Activated T-cell treated with anti-CD3 and anti-CD28 coated beads, Interleukin-2, amount 50 U/mL, for 48 hours (primary cell): ENCODE measurements at regions not wholly inside any gene's neighbourhood (a gene's known extent, or its start where the extent isn't known, plus 50 kb on each side); places are given as distances from the start of the nearest gene placed in this dataset.
A peak's percentile ranks its signal among the peaks of the same experiment; 100 is the strongest.

Experiments
- DNase-seq, 2 experiments: peaks; one replicate each; pipeline ENCODE4 v3.0.0-alpha.2; 2020

DNA sequence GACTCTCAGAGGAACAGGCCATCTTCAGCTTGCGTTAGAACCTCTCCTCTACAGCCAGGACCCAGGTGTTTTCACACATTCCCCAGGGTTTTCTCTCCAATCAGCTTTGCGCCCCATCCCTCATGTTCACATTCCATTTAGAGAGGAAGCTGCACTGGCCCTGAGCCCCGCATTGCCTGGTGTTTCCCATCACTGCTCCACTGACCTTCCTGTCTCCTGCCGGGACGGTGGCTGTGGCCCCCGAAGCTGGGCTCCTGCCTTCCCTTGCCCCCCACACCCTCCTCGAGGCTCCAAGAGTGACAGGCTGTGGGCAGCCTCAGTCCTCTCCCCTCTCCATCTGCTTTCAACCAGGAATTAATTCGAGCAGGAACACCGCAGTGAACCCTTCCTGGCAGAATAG is 357.3 kb downstream of the THBS2 start:
- no peak for DNase-seq

DNA sequence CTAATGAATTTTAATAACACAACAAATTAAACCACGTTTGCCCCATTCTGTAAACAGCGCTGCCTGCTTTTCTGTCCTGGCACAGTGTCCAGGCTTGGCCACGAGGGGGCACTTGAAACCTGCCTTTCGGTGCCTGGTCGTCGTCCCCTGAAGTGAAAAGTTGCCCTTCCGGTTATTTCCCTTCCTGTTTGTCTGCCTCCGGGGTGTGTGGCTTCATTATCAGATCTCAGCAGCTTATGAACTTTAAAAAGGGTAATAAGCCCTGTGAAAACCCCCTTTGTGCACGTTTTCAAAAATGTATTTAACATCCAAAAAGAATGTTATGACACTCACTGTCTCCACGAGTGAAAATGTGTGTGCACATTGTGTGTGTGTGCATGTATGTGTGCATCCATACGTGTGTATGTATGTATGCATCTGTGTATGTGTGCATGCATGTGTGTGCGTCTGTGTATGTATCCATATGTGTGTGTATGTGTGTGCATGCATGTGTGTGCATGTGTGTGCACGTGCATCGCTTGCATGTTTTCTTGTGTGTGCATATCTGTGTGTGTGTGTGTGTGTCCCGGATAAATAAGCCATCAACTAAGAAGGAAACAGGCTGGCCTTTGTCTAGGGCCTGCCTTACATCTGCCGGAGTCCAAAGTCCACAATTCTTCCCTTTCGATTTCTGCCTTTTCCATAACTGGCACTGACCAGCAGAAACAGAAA is 358.4 kb downstream of the THBS2 start:
- DNase-seq = peak; percentile 86

- no peak for DNase-seq
Observed at GRCh38 chr6:168892031-168892430, 361.6 kb downstream of the THBS2 start.

DNA sequence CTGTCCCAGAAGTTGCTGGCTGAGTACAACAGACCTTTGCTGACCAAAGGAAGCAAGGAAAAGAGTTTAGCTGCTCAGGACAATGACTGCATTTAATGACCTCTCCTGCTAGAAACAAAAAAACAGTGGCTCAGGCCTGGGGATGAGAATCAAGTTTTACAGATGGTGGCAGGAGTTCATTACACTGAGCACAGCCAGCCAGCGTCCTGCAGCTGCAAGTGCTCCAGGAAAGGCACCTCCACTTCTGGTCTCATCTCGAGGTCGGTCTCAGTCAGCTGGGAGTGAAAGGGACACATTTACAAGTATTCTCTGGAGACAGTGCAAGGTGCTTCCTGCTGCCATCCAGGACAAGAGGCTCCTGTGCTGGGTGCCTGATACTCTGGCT is 362.7 kb downstream of the THBS2 start:
- DNase-seq = no peak

GRCh38 chr6:168890306-168890980 is 363.2 kb downstream of the THBS2 start:
- DNase-seq = no peak

- no peak for DNase-seq
Observed at GRCh38 chr6:168888786-168889345, 364.8 kb downstream of the THBS2 start.

- no peak for DNase-seq
Observed at GRCh38 chr6:168888102-168888501, 365.5 kb downstream of the THBS2 start.

- no peak for DNase-seq
Observed at GRCh38 chr6:168887621-168888020, 366.0 kb downstream of the THBS2 start.

- no peak for DNase-seq
Observed at GRCh38 chr6:168886964-168887363, 366.7 kb downstream of the THBS2 start.

- DNase-seq = no peak
Observed at GRCh38 chr6:168885751-168886742, 367.6 kb downstream of the THBS2 start.

- DNase-seq = no peak
Observed at GRCh38 chr6:168885196-168885595, 368.4 kb downstream of the THBS2 start.

GRCh38 chr6:168884646-168885086 is 369.0 kb downstream of the THBS2 start:
- peak; percentile 89 to 90 for DNase-seq

DNA sequence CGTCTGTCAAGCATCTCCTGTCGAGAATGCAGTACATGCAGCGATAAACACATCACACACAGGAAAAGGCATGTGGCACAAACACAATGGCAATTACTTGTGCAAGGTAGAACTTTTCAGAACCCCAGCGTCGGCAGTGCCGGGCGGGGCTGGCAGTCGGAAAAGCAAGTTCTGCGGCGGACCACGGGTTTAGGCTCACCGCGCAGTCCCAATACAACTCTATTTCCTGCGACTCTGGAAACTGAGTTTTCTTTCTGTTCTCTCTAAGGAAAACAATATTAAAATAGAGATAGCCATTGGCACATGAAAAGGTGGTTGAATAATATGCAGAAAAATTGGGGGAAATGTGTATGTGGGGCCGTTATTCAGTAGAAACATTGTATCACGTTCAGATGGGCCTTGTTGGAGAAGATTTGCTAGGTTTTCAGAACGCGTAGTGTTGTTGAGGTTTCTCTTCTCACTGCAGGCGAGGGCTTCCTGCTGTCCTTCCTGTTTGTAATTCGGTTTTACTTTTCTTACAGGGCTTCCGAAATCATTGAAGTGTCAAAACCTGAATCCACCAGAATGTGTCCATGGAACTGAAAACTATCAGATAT is 369.5 kb downstream of the THBS2 start:
- DNase-seq = peak; percentile 22 to 23

- no peak for DNase-seq
Observed at GRCh38 chr6:168883410-168884049, 370.1 kb downstream of the THBS2 start.

- no peak for DNase-seq
Observed at GRCh38 chr6:168880271-168880670, 373.4 kb downstream of the THBS2 start.

GRCh38 chr6:168877821-168878282 is 375.8 kb downstream of the THBS2 start:
- DNase-seq = no peak

- DNase-seq = no peak
Observed at GRCh38 chr6:168876956-168877355, 376.7 kb downstream of the THBS2 start.

GRCh38 chr6:168875811-168876576 is 377.7 kb downstream of the THBS2 start:
- DNase-seq = no peak

GRCh38 chr6:168874637-168875036 is 379.0 kb downstream of the THBS2 start:
- DNase-seq = no peak

DNA sequence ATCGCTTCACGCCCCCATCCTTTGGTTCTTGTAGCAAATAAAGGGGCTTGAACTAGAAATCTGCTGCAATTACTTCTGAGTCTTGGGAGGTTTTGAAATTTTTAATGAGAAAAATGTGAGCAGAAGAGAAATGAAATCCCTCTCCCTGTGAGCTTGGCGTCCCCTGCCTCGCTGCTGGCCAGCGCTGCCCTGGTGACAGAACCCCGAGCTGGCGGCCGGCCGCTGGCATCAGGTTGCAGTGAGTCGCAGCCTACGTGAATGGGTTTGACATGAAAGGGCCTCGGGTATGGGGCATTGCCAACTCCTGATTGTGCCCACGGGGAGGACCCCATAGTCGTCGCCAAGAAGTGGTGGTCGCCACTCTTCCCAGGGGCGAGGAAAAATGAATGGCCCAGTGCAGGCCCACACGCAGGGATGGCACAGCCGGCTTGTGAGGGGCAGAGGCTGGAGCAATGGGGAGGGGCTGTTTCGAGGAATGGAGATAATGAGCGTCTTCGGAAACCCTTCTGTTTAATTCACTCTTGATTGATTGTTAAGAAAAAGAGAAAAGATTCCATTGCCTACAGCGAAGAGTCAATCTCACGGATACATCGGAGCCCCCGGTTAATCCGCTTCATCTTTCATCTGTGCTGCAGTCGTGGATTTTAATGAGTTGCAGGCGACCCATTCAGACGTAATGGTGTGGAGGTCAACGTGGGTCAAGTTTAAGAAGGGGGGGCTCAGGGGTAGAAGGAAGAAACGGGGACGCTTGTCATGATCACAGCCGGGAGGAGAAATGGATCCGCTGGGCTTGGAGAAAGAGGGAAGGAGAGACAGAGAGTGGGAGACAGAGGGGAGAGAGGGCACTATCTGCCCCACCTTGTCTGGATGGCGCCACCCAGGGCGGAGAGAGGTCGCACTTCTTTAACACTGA is 380.1 kb downstream of the THBS2 start:
- DNase-seq = no peak
